AG09319 (cell line): ENCODE measurements at regions not wholly inside any gene's neighbourhood (a gene's known extent, or its start where the extent isn't known, plus 50 kb on each side); places are given as distances from the start of the nearest gene placed in this dataset.
"Not testable (repeated sequence)": the region's sequence is repeated elsewhere in the genome, so short reads cannot be mapped to it uniquely, and the experiment has no call there.

ENCODE experiments used
- DNase-seq: peaks from one replicate; pipeline ENCODE4 v3.0.0-alpha.2; 2010; ENCODE audit warnings: low read depth; ENCODE audit errors: extremely low read depth
- TF ChIP-seq, protein P1 (sequence below): IDR thresholded peaks from 2 replicates; pipeline ENCODE4 v1.5.1; 2011; ENCODE audit warnings: low read depth, mild to moderate bottlenecking, inconsistent platforms, low read length, moderate library complexity

DNA sequence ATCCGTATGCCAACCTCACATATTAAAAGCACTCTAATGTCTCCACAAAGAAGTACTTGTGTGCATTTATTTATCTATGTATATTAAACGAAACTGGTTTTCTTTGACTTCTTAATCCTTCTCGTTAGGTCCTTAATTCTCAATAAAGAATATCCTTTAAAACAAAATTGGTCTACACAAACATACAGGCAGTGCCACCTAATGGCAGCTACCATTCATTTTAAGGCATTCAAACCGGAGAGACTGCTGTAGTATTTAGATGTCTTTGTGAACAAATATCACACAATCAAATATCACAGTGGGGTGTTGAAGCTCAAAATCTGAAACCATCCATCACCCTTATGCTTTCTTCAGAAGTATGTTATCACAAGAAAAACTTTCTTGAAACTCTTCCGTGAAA lies 96.6 kb upstream of the IRAK1BP1 start:
- TF ChIP-seq, protein P1, sequence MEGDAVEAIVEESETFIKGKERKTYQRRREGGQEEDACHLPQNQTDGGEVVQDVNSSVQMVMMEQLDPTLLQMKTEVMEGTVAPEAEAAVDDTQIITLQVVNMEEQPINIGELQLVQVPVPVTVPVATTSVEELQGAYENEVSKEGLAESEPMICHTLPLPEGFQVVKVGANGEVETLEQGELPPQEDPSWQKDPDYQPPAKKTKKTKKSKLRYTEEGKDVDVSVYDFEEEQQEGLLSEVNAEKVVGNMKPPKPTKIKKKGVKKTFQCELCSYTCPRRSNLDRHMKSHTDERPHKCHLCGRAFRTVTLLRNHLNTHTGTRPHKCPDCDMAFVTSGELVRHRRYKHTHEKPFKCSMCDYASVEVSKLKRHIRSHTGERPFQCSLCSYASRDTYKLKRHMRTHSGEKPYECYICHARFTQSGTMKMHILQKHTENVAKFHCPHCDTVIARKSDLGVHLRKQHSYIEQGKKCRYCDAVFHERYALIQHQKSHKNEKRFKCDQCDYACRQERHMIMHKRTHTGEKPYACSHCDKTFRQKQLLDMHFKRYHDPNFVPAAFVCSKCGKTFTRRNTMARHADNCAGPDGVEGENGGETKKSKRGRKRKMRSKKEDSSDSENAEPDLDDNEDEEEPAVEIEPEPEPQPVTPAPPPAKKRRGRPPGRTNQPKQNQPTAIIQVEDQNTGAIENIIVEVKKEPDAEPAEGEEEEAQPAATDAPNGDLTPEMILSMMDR, result no peak
- DNase-seq, result no peak

- DNase-seq, result no peak
- TF ChIP-seq, protein P1, result no peak
Measured at GRCh38 chr6:78771586-78771985, 95.8 kb upstream of the IRAK1BP1 start.

- TF ChIP-seq, protein P1, result no peak
- no peak for DNase-seq
Measured at GRCh38 chr6:78781001-78781400, 86.3 kb upstream of the IRAK1BP1 start.

- not testable (repeated sequence) for DNase-seq
Measured at GRCh38 chr6:78783366-78783765, 84.0 kb upstream of the IRAK1BP1 start.

DNA sequence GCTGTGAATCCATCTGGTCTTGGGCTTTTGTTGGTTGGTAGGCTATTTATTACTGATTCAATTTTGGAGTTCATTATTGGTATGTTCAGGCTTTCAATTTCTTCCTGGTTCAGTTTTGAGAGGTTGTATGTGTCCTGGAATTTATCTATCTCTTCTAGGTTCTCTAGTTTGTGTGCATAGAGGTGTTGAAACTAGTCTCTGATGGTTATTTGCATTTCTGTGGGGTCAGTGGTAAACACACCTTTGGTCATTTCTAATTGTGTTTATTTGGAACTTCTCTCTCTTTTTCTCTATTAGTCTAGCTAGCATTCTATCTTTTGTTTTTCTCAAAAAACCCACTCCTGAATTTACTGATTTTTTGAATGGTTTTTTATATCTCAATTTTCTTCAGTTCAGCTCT lies 70.1 kb upstream of the IRAK1BP1 start:
- TF ChIP-seq, protein P1, result no peak
- DNase-seq, result no peak

- TF ChIP-seq, protein P1, result no peak
- DNase-seq, result no peak
Measured at GRCh38 chr6:78799682-78800081, 67.7 kb upstream of the IRAK1BP1 start.

GRCh38 chr6:78806792-78807191 lies 60.6 kb upstream of the IRAK1BP1 start:
- not testable (repeated sequence) for DNase-seq

DNA sequence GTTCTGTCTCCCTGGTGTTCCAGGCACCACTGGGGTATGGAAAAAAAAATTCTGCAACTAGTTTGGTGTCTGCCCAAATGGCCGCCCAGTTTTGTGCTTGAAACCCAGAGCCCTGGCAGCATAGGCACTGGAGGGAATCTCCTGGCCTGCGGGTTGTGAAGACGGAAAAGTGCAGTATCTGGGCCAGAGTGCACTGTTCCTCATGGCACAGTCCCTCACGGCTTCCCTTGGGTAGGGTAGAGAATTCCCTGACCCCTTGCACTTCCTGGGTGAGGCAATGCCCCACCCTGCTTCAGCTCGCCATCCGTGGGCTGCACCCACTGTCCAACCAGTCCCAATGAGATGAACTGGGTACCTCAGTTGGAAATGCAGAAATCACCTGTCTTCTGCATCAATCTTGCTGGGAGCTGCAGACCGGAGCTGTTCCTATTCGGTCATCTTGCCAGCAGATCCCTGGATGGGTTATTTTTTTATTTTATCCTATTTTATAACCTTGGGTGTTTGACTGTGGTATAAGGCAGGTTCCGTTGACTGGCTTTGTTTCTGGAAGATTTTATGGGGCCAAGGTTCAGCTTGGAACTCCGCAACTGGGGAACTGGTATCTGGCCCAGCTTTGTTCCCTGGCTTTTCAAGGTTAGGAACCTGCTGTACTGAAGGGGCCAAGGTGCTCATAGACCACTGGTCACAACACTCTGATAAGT lies 59.5 kb upstream of the IRAK1BP1 start:
- not testable (repeated sequence) for DNase-seq

DNA sequence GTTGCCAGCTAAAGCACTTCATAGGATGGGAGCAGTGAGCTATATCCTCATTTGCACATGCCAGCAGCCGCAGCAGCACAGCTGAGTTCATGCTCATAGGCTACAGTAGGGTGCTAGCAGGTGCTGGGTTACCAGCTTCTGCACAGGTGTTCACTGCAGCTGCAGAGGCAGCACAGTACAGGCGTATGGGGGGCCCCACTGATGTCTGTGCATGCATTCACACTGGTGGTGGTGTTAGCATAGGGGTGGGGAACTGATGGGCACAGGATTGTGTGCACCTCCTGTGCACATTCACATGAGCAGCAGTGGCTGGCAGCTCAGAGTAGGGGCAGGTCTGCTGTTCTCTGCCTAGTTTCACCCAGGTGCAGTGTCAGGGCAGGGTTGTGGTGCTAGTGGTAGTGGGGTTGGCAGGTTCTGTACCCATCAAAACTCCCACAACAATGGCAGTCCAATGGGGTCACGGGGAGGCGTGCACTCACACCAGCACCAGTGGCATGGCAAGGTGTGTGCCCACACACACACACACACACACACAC lies 58.9 kb upstream of the IRAK1BP1 start:
- TF ChIP-seq, protein P1, result no peak
- DNase-seq, result no peak
